Immature natural killer cell (primary cell): ENCODE measurements at regions not wholly inside any gene's neighbourhood (a gene's known extent, or its start where the extent isn't known, plus 50 kb on each side); places are given as distances from the start of the nearest gene placed in this dataset.

Experiments used
- DNase-seq, 3 donors: peaks; one replicate each; pipeline ENCODE4 v3.0.0; 2022; ENCODE audit warnings: mixed read lengths in 1 of 3
- H3K27ac Mint-ChIP-seq, 6 donors: one replicate each; pipeline ENCODE4 v1.8.0; 2020; ENCODE audit warnings: mixed read lengths in 6 of 6, mild to moderate bottlenecking in 5 of 6, inconsistent platforms in 4 of 6, moderate library complexity in 3 of 6
- H3K27me3 Mint-ChIP-seq, 3 donors: one replicate each; pipeline ENCODE4 v1.8.0; 2020 to 2021; ENCODE audit warnings: low read depth in 3 of 3, mild to moderate bottlenecking in 3 of 3, mixed read lengths in 3 of 3, moderate library complexity in 3 of 3, inconsistent platforms in 1 of 3
- H3K36me3 Mint-ChIP-seq, 3 donors: one replicate each; pipeline ENCODE4 v1.8.0; 2020; ENCODE audit warnings: mixed read lengths in 3 of 3, inconsistent platforms in 2 of 3, mild to moderate bottlenecking in 2 of 3
- H3K4me1 Mint-ChIP-seq, 2 donors: one replicate each; pipeline ENCODE4 v1.8.0; 2020; ENCODE audit warnings: inconsistent platforms in 2 of 2, mild to moderate bottlenecking in 2 of 2, mixed read lengths in 2 of 2, moderate library complexity in 1 of 2
- H3K4me3 Mint-ChIP-seq, 5 donors: one replicate each; pipeline ENCODE4 v1.8.0; 2020; ENCODE audit warnings: mild to moderate bottlenecking in 5 of 5, mixed read lengths in 5 of 5, inconsistent platforms in 3 of 5, moderate library complexity in 3 of 5
- H3K9me3 Mint-ChIP-seq, 6 donors: one replicate each; pipeline ENCODE4 v1.8.0; 2020; ENCODE audit warnings: mild to moderate bottlenecking in 6 of 6, mixed read lengths in 6 of 6, inconsistent platforms in 4 of 6, moderate library complexity in 3 of 6

DNA sequence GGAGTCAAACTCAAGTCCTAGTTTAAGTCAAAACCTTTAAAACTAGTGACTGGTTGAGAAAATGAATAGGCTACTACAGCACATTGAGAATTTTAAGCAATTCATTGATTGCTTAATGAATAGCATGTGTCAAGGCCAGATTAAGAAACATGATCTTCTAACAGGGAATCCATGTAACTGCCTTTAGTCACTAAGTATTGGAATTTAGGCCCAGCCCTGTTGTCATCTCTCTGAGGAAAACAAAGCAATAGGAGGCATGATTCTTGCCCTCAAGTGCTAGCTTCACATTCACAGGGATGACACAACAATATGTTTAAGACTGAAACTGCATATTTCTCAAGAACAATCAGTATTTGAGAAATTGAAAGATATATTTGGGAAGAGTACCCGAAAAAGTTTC, 70.0 kb upstream of the PTGS2 start:
- Mint-ChIP-seq H3K9me3 (peaks cover 0 to 22% (median 2%) of the 10 kb centered on the region in 6 donors), H3K36me3 (peaks cover 0 to 3% (median 0%) of the 10 kb centered on the region in 3 donors), H3K27ac (no peak overlapping the region), H3K27me3 (peaks cover 0 to 2% (median 2%) of the 10 kb centered on the region in 3 donors), H3K4me1 (no peaks in the 10 kb centered on the region), H3K4me3 (no peak overlapping the region)
- DNase-seq, result no peak

GRCh38 chr1:186749820-186750219, 69.6 kb upstream of the PTGS2 start:
- no peak overlapping the region for H3K4me3 Mint-ChIP-seq
- DNase-seq, result no peak
- H3K36me3 Mint-ChIP-seq, result peaks cover 0 to 3% (median 0%) of the 10 kb centered on the region in 3 donors
- no peaks in the 10 kb centered on the region for H3K4me1 Mint-ChIP-seq
- H3K9me3 Mint-ChIP-seq, result peaks cover 0 to 22% (median 2%) of the 10 kb centered on the region in 6 donors
- peaks cover 0 to 2% (median 2%) of the 10 kb centered on the region in 3 donors for H3K27me3 Mint-ChIP-seq
- H3K27ac Mint-ChIP-seq, result no peak overlapping the region

GRCh38 chr1:186747661-186748060, 67.4 kb upstream of the PTGS2 start:
- peaks cover 0 to 22% (median 2%) of the 10 kb centered on the region in 6 donors for H3K9me3 Mint-ChIP-seq
- H3K4me3 Mint-ChIP-seq, result no peak overlapping the region
- H3K4me1 Mint-ChIP-seq, result no peaks in the 10 kb centered on the region
- H3K27me3 Mint-ChIP-seq, result peaks cover 0 to 2% (median 0%) of the 10 kb centered on the region in 3 donors
- peaks cover 0 to 3% (median 0%) of the 10 kb centered on the region in 3 donors for H3K36me3 Mint-ChIP-seq
- no peak for DNase-seq
- H3K27ac Mint-ChIP-seq, result no peak overlapping the region

DNA sequence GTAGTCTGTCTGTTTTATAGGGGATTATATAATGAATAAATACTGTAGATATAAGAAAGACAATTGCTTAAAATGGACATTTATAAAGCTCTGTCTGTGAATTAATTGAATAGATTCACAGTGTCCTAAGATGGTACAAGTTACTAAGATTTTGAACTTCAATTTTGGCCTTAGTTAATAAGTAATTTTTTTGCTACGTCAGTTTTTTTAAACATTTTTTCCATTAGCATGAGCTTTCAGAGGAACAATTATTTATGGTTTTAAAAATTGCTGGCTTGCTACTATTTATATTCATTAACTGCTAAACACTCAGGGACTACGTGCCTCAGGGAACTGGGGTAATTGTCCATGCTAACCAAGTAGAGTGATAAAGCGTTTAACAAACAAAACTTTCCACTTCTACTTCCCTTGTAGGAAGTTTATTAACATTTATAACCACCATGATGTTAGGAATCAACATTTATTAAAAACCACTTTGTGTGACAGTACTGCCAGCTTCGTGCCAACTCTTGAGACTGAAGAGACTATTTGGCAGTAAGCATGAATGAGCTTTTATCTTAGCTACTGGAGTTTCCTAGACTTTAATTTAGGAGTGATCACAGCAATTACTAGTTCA, 65.4 kb upstream of the PTGS2 start:
- Mint-ChIP-seq H3K36me3 (peaks cover 0 to 3% (median 0%) of the 10 kb centered on the region in 3 donors), H3K27me3 (peaks cover 0 to 3% (median 0%) of the 10 kb centered on the region in 3 donors), H3K9me3 (peaks cover 0 to 22% (median 3%) of the 10 kb centered on the region in 6 donors), H3K4me1 (no peaks in the 10 kb centered on the region), H3K4me3 (no peak overlapping the region), H3K27ac (no peak overlapping the region)
- no peak for DNase-seq

GRCh38 chr1:186741640-186742039, 61.4 kb upstream of the PTGS2 start:
- H3K27ac Mint-ChIP-seq, result no peak overlapping the region
- peaks cover 0 to 7% (median under 1%) of the 10 kb centered on the region in 6 donors for H3K9me3 Mint-ChIP-seq
- peaks cover 0 to 2% (median 2%) of the 10 kb centered on the region in 3 donors for H3K27me3 Mint-ChIP-seq
- H3K36me3 Mint-ChIP-seq, result no peaks in the 10 kb centered on the region
- H3K4me1 Mint-ChIP-seq, result no peaks in the 10 kb centered on the region
- H3K4me3 Mint-ChIP-seq, result no peak overlapping the region
- no peak for DNase-seq

DNA sequence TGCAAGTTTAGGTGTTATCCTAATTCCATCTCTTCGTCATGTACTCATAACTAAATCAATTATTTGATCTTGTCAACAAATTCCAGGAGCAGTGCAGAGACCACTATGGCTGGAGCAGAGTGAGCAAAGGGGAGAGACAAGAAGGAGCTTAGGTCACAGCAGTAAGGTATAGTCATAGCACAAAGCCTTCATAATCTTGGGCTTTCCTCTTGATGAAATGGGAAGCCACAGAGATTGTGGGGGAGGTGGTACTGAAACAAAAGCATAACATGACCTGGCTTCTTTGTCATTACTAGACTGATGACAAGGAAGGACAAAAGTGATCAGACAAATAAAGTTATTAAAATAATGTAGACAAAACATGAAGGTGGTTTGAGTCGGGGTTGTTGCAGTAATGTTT, 60.1 kb upstream of the PTGS2 start:
- Mint-ChIP-seq H3K36me3 (no peaks in the 10 kb centered on the region), H3K27ac (no peak overlapping the region), H3K4me3 (no peak overlapping the region), H3K27me3 (peaks cover 0 to 5% (median 2%) of the 10 kb centered on the region in 3 donors), H3K9me3 (peaks cover 0 to 10% (median under 1%) of the 10 kb centered on the region in 6 donors), H3K4me1 (no peaks in the 10 kb centered on the region)
- no peak for DNase-seq

GRCh38 chr1:186739515-186739914, 59.3 kb upstream of the PTGS2 start:
- H3K27me3 Mint-ChIP-seq, result peaks cover 0 to 5% (median 2%) of the 10 kb centered on the region in 3 donors
- no peak for DNase-seq
- peaks cover 0 to 10% (median under 1%) of the 10 kb centered on the region in 6 donors for H3K9me3 Mint-ChIP-seq
- no peak overlapping the region for H3K4me3 Mint-ChIP-seq
- no peaks in the 10 kb centered on the region for H3K36me3 Mint-ChIP-seq
- no peaks in the 10 kb centered on the region for H3K4me1 Mint-ChIP-seq
- no peak overlapping the region for H3K27ac Mint-ChIP-seq

- peaks cover 0 to 5% (median 2%) of the 10 kb centered on the region in 3 donors for H3K27me3 Mint-ChIP-seq
- no peak for DNase-seq
- H3K36me3 Mint-ChIP-seq, result no peaks in the 10 kb centered on the region
- peaks cover 0 to 10% (median 1%) of the 10 kb centered on the region in 6 donors for H3K9me3 Mint-ChIP-seq
- no peak overlapping the region for H3K27ac Mint-ChIP-seq
- no peak overlapping the region for H3K4me3 Mint-ChIP-seq
- no peaks in the 10 kb centered on the region for H3K4me1 Mint-ChIP-seq
Observed at GRCh38 chr1:186738926-186739325, 58.7 kb upstream of the PTGS2 start.

DNA sequence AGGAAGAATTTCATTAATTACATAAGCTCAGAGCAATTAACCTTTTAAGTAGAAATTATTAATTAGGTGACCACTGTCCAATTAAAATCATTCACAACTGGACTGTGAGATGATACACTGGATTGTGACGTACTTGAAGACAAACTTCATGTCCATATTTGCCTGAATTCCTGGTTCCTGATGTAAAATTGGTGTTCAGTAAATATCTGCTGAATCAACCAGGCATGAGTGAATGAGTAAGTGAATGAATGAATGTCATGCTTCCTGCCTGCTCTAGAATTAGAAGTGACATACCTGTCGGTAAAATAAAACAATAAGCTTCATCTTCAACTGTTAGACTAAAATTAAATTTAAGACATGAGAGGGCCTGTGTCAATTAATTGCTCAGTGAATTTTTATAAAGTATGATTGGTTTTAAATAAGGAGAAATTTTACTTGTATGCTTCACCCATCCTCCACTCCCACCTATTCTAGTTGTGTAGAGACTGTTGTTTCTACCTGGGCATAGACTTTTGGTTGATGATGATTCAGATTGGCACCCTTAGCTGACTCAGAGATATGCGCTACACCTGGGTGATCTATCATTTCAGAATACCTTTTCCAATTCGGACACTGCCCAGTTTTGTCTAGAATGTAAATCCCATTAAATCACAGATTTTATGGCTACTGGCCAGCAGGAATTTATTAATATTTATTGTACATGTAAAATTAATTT, 56.9 kb upstream of the PTGS2 start:
- no peaks in the 10 kb centered on the region for H3K36me3 Mint-ChIP-seq
- peaks cover 0 to 10% (median 3%) of the 10 kb centered on the region in 6 donors for H3K9me3 Mint-ChIP-seq
- H3K27me3 Mint-ChIP-seq, result peaks cover 0 to 5% (median 2%) of the 10 kb centered on the region in 3 donors
- no peaks in the 10 kb centered on the region for H3K4me1 Mint-ChIP-seq
- H3K4me3 Mint-ChIP-seq, result no peak overlapping the region
- DNase-seq, result no peak
- H3K27ac Mint-ChIP-seq, result no peak overlapping the region

DNA sequence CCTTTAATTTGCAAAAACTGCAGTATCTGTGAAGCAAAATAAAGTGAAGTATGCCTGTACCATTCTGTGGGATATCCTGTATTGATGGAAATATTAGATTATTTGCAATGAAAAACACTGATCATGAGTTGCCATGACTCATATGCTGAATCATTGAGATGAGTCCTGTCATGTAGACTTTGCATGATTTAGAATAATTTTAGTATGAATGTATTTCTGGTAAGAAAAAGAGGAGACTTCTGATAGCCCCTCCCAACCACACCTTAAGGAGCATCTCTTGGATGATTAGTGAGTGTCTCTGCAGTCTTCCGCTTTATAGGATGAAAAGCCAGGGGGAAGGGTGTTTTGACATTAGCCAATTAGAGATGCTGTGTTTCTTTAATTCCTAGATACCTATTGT, 55.2 kb upstream of the PTGS2 start:
- Mint-ChIP-seq H3K9me3 (peaks cover 0 to 17% (median 3%) of the 10 kb centered on the region in 6 donors), H3K4me1 (no peaks in the 10 kb centered on the region), H3K36me3 (peaks cover 0 to 3% (median 0%) of the 10 kb centered on the region in 3 donors)

DNA sequence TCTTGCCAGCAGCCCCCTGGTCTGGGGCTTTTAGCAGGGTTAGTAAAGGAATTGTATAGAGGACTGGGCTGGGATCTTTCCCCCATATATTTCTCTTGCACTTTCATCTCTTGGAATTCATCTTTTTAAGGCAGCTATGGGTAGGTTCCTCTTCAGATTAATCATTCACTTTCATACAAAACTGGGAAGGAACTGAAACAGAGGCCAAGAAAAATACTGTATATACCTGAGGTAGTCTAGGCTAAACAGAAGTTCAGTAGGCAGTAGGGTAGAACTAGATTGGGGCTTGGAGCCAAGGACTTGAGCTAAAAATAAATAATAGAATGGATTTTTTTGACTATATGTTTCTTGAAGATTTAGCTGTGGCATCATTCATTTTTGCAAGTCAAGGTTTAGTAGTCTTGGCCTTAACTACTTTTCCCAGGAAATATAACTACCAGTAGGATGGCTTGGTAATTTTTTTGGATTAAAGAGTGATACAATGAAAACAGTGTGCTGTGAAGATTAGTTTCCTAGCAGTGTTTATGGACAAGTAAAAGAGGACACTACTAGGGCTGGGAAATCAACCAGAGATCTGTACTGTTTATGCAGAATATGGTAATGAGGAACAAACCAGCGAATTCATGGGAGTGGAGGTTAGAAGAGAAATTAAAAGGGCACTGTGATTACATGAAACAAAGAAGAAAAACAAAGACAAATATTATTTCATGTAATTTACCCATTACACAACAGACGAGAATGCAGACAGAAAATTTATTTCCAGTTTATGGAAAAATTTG, 50.9 kb upstream of the PTGS2 start:
- DNase-seq, result no peak
- H3K4me1 Mint-ChIP-seq, result no peaks in the 10 kb centered on the region
- H3K27me3 Mint-ChIP-seq, result peaks cover 0 to 3% (median 3%) of the 10 kb centered on the region in 3 donors

More for the DNA sequence above, 55.2 kb upstream of the PTGS2 start:
- DNase-seq, result no peak
- no peak overlapping the region for H3K27ac Mint-ChIP-seq
- H3K27me3 Mint-ChIP-seq, result peaks cover 0 to 3% (median 2%) of the 10 kb centered on the region in 3 donors
- H3K4me3 Mint-ChIP-seq, result no peak overlapping the region

More for the DNA sequence above, 50.9 kb upstream of the PTGS2 start:
- Mint-ChIP-seq H3K9me3 (peaks cover 0 to 30% (median 10%) of the 10 kb centered on the region in 6 donors), H3K27ac (no peak overlapping the region), H3K36me3 (peaks cover 0 to 3% (median 0%) of the 10 kb centered on the region in 3 donors), H3K4me3 (no peak overlapping the region)
